Epithelial cell of prostate (primary cell): ENCODE measurements at regions not wholly inside any gene's neighbourhood (a gene's known extent, or its start where the extent isn't known, plus 50 kb on each side); places are given as distances from the start of the nearest gene placed in this dataset.

ENCODE experiments used
- DNase-seq: peaks from one replicate; pipeline ENCODE4 v3.0.0-alpha.2; 2011; ENCODE audit warnings: low read depth, low spot score
- H3K27ac ChIP-seq: fragments of 450-650 bp; 2 replicates; pipeline ENCODE4 v1.5.1; 2017; ENCODE audit warnings: mild to moderate bottlenecking

GRCh38 chr12:115000038-115000437 lies 316.1 kb upstream of the TBX3 start:
- DNase-seq: peak; percentile 18
- no peak overlapping the region for H3K27ac ChIP-seq

- H3K27ac ChIP-seq: no peak overlapping the region
- DNase-seq: no peak
These were observed 314.8 kb upstream of the TBX3 start for GRCh38 chr12:114998750-114999128.

- DNase-seq: no peak
- no peak overlapping the region for H3K27ac ChIP-seq
These were observed 314.3 kb upstream of the TBX3 start for GRCh38 chr12:114998118-114998749.

GRCh38 chr12:114996382-114996781 lies 312.4 kb upstream of the TBX3 start:
- no peak overlapping the region for H3K27ac ChIP-seq

GRCh38 chr12:114995891-114996290 lies 311.9 kb upstream of the TBX3 start:
- H3K27ac ChIP-seq: no peak overlapping the region
- no peak for DNase-seq

More at GRCh38 chr12:114996382-114996781, 312.4 kb upstream of the TBX3 start:
- DNase-seq: no peak

- no peak overlapping the region for H3K27ac ChIP-seq
- DNase-seq: no peak
These were observed 309.2 kb upstream of the TBX3 start for GRCh38 chr12:114993165-114993564.

GRCh38 chr12:114992443-114992842 lies 308.5 kb upstream of the TBX3 start:
- no peak overlapping the region for H3K27ac ChIP-seq
- DNase-seq: no peak

GRCh38 chr12:114990381-114990780 lies 306.4 kb upstream of the TBX3 start:
- no peak for DNase-seq
- no peak overlapping the region for H3K27ac ChIP-seq

GRCh38 chr12:114986849-114987248 lies 302.9 kb upstream of the TBX3 start:
- no peak for DNase-seq
- H3K27ac ChIP-seq: no peak overlapping the region

- no peak overlapping the region for H3K27ac ChIP-seq
- DNase-seq: no peak
These were observed 302.3 kb upstream of the TBX3 start for GRCh38 chr12:114986178-114986714.

- H3K27ac ChIP-seq: no peak overlapping the region
- DNase-seq: no peak
These were observed 300.7 kb upstream of the TBX3 start for GRCh38 chr12:114984634-114985061.

GRCh38 chr12:114982760-114983159 lies 298.8 kb upstream of the TBX3 start:
- peak; percentile 10 for DNase-seq
- no peak overlapping the region for H3K27ac ChIP-seq

- no peak overlapping the region for H3K27ac ChIP-seq
- no peak for DNase-seq
These were observed 297.1 kb upstream of the TBX3 start for GRCh38 chr12:114981036-114981435.

GRCh38 chr12:114976959-114977358 lies 293.0 kb upstream of the TBX3 start:
- DNase-seq: no peak
- H3K27ac ChIP-seq: no peak overlapping the region

- H3K27ac ChIP-seq: no peak overlapping the region
- no peak for DNase-seq
These were observed 292.4 kb upstream of the TBX3 start for GRCh38 chr12:114976372-114976771.

GRCh38 chr12:114975640-114976310 lies 291.8 kb upstream of the TBX3 start:
- DNase-seq: no peak
- no peak overlapping the region for H3K27ac ChIP-seq

GRCh38 chr12:114974826-114975639 lies 291.1 kb upstream of the TBX3 start:
- H3K27ac ChIP-seq: no peak overlapping the region
- no peak for DNase-seq

GRCh38 chr12:114974333-114974732 lies 290.4 kb upstream of the TBX3 start:
- no peak overlapping the region for H3K27ac ChIP-seq
- DNase-seq: no peak

- H3K27ac ChIP-seq: no peak overlapping the region
- no peak for DNase-seq
These were observed 284.8 kb upstream of the TBX3 start for GRCh38 chr12:114968727-114969126.

GRCh38 chr12:114967151-114967550 lies 283.2 kb upstream of the TBX3 start:
- DNase-seq: no peak
- H3K27ac ChIP-seq: no peak overlapping the region

- no peak overlapping the region for H3K27ac ChIP-seq
- no peak for DNase-seq
These were observed 280.9 kb upstream of the TBX3 start for GRCh38 chr12:114964841-114965240.
